ENCODE measurements at regions not wholly inside any gene's neighbourhood (a gene's known extent, or its start where the extent isn't known, plus 50 kb on each side); places are given as distances from the start of the nearest gene placed in this dataset.

GRCh38 chr7:156257904-156258303 is 382.7 kb upstream of the RNF32 start:
- no peak for TF ChIP-seq EZH2 (IDR thresholded peaks at IDR 0.05; ENCODE audit: insufficient read depth, poor library complexity, severe bottlenecking)
- no peak for TF ChIP-seq EZH2phosphoT487 (IDR thresholded peaks at IDR 0.05; ENCODE audit: insufficient read depth, low read depth)

Data from GM23248 (cell line).